Mucosa of rectum (tissue), 2 donors: ENCODE measurements at regions not wholly inside any gene's neighbourhood (a gene's known extent, or its start where the extent isn't known, plus 50 kb on each side); places are given as distances from the start of the nearest gene placed in this dataset.

Source experiments
- H3K27ac ChIP-seq, 2 donors: one replicate each; pipeline ENCODE4 v1.7.0; 2013; ENCODE audit warnings: inconsistent platforms in 2 of 2, low read depth in 2 of 2, low read length in 2 of 2
- H3K27me3 ChIP-seq, 2 donors: one replicate each; pipeline ENCODE4 v1.7.0; 2013; ENCODE audit warnings: low read length in 2 of 2; ENCODE audit not compliant: control insufficient read depth in 2 of 2, insufficient read depth in 2 of 2
- H3K36me3 ChIP-seq, 2 donors: one replicate each; pipeline ENCODE4 v1.7.0; 2013; ENCODE audit warnings: low read length in 2 of 2; ENCODE audit not compliant: control insufficient read depth in 2 of 2, insufficient read depth in 2 of 2
- H3K4me1 ChIP-seq, 2 donors: one replicate each; pipeline ENCODE4 v1.7.0; 2013; ENCODE audit warnings: low read length in 2 of 2, mild to moderate bottlenecking in 1 of 2; ENCODE audit not compliant: control insufficient read depth in 2 of 2, insufficient read depth in 2 of 2
- H3K4me3 ChIP-seq, 2 donors: one replicate each; pipeline ENCODE4 v1.7.0; 2013; ENCODE audit warnings: low read length in 2 of 2
- H3K9ac ChIP-seq, 2 donors: one replicate each; pipeline ENCODE4 v1.7.0; 2013; ENCODE audit warnings: low read length in 2 of 2, low read depth in 1 of 2, mild to moderate bottlenecking in 1 of 2
- H3K9me3 ChIP-seq, 2 donors: one replicate each; pipeline ENCODE4 v1.7.0; 2013; ENCODE audit warnings: low read length in 2 of 2; ENCODE audit not compliant: control insufficient read depth in 2 of 2
- donor health status: healthy.
- donor health status: Normal muscosa, but diverticular disease.

DNA sequence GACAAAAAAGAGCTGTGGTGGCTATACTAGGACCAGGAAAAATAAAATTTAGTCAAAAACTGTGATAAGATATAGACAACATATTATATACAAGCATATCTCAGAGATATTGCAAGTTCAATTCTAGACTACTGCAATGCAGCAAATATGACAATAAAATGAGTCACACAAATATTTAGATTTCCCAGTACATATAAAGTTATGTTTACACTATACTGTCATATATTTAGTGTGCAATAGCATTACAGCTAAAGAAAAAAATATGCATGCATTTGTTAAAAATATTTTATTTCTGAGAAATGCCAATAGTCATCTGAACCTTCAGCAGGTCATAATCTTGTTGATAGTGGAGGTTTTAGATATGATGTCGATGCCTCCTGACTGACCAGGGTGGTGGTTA is 72.1 kb downstream of the AKR1C4 start:
- Histone ChIP-seq H3K36me3 (no peaks in the 10 kb centered on the region), H3K27ac (no peak overlapping the region), H3K4me1 (peaks cover 0 to 3% of the 10 kb centered on the region in 2 donors), H3K27me3 (no peaks in the 10 kb centered on the region), H3K9ac (no peak overlapping the region), H3K4me3 (no peak overlapping the region), H3K9me3 (no peaks in the 10 kb centered on the region)

DNA sequence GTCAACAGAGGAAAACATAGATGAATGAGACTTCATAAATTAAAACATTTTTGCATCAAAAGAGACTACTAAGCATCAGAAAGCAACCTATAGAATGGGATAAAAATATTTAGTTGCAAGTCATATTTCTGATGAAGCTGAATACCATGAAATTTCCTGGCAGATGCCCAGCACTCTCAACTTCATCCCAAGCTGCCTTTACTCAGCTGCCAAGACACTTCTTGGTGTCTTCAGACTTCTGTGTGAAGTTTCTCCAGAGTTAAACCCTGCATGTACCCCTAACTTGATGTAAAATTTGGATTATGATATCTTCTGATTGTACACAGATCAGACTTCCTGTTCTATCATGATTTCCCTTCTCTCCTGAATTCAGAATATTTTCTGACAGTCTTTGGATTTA is 73.2 kb downstream of the AKR1C4 start:
- no peaks in the 10 kb centered on the region for H3K9me3 ChIP-seq
- no peak overlapping the region for H3K4me3 ChIP-seq
- H3K36me3 ChIP-seq = no peaks in the 10 kb centered on the region
- no peak overlapping the region for H3K27ac ChIP-seq
- H3K9ac ChIP-seq = no peak overlapping the region
- peaks cover 0 to 3% of the 10 kb centered on the region in 2 donors for H3K4me1 ChIP-seq
- no peaks in the 10 kb centered on the region for H3K27me3 ChIP-seq

DNA sequence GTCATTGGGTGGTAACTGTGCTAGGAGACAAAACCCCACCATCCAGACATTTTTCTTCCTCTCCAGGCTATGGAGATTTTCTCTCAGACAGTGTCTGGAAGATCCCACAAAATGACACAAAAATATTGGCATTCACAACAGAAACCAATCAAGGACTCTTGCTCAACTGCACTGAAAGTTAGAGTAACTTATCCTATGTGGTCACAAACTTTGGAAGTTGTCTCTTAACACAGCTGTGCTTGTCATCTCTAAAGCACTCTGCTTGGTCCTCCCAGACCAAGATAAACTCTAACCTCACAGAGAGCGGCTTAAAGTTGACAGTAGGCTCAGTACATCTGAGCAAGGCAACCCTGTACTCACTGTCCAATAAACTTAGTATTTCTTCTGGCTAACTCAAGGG is 74.9 kb downstream of the AKR1C4 start:
- Histone ChIP-seq H3K9me3 (no peaks in the 10 kb centered on the region), H3K36me3 (no peaks in the 10 kb centered on the region), H3K27me3 (no peaks in the 10 kb centered on the region), H3K27ac (no peak overlapping the region), H3K9ac (no peak overlapping the region), H3K4me3 (no peak overlapping the region), H3K4me1 (peaks cover 0 to 3% of the 10 kb centered on the region in 2 donors)

DNA sequence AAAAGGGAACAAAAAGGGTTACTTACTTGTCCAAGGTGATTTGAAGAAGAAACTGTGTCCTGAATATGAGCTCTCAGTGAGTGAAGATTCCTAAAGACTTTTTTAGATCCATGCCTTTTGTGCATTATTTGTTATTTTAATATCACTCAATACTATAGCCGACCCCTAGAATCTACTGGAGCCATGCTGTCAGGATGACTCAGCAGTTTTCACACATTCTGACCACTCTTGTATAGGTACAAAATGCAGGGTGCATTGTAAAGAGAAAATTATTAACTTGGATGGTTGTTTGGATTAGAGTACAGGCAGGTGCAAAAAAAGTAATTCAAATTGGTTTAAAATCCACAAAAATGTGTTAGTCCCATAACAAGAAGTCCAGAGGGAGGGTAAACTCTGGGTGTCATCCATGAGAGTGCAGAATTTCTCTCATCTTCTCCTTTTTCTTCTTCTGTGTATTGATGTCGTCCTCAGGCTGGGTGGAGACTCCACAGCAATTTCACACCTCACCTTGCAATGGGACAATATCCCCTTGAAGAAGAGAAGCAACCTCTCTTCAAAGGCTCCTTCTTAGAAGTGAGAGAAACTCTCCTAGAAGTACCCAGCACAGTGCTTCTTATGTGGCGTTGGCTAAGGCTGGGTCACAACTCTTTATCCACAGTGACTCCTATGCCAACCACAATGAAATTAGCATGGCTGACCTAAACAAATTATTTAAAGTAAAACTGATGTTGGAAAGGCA is 75.6 kb downstream of the AKR1C4 start:
- Histone ChIP-seq H3K27me3 (no peaks in the 10 kb centered on the region), H3K27ac (no peak overlapping the region), H3K36me3 (no peaks in the 10 kb centered on the region), H3K4me3 (no peak overlapping the region), H3K9ac (no peak overlapping the region), H3K4me1 (peaks cover 0 to 3% of the 10 kb centered on the region in 2 donors), H3K9me3 (no peaks in the 10 kb centered on the region)

DNA sequence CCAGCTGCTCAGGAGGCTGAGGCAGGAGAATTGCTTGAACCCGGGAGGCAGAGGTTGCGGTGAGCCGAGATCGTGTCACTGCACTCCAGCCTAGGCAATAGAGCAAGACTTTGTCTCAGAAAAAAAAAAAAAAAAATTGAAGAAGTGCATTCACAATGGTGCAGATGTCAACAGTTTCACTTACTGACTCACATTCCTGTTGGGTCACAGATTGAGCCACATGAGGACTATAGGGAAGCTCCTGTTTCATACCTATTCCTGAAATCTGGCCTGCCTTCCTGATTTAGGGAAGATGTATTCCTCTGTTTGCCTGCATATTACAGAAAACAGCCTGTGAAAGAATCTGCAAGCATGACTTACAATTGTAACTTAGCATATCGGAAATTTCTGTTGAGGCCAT is 78.2 kb downstream of the AKR1C4 start:
- no peaks in the 10 kb centered on the region for H3K36me3 ChIP-seq
- H3K9me3 ChIP-seq = no peaks in the 10 kb centered on the region
- H3K4me1 ChIP-seq = no peaks in the 10 kb centered on the region
- H3K4me3 ChIP-seq = no peak overlapping the region
- H3K27me3 ChIP-seq = no peaks in the 10 kb centered on the region
- H3K9ac ChIP-seq = no peak overlapping the region
- no peak overlapping the region for H3K27ac ChIP-seq

DNA sequence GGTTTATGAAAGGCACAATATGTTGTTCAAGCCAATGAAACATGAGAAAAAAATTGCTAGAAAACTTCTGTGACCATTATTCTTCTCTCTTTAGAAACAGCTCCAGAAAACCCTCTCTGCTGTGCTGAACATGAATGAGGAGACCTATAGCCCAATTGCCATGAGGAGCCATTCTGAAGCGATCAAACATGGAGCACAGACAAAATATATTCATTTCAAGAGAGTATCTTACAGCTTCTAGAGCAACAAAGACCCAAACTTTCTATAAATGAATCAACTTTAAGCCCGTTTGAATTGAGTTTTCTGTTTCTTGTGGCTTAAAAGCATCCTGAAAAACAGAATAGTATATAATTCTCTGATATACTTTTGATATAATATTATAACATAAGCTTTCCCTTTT is 83.4 kb upstream of the UCN3 start:
- Histone ChIP-seq H3K4me3 (no peak overlapping the region), H3K9ac (no peak overlapping the region), H3K36me3 (no peaks in the 10 kb centered on the region), H3K4me1 (peaks cover 0 to 3% of the 10 kb centered on the region in 2 donors), H3K9me3 (no peaks in the 10 kb centered on the region), H3K27me3 (no peaks in the 10 kb centered on the region), H3K27ac (no peak overlapping the region)

DNA sequence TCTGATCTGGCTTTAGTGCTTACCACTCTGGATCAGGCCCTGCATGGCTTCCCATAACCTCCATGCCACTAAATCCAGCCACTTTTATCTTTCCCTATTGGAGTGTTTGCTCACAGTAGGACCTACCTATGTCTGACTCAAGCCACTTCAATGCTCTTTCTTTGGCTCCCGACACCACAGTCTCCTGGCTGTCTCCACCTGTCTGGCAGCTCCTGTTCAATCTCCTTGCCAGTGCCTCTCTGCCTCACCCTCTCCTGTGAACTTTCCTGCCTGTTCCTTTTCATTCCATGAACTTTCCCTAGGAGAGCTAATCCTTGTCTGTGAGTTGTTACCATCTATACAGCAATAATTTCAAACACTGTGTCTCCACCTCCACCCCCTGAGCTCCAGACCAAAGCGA is 82.6 kb upstream of the UCN3 start:
- Histone ChIP-seq H3K9me3 (no peaks in the 10 kb centered on the region), H3K27me3 (no peaks in the 10 kb centered on the region), H3K27ac (no peak overlapping the region), H3K9ac (no peak overlapping the region), H3K4me1 (peaks cover 0 to 3% of the 10 kb centered on the region in 2 donors), H3K36me3 (no peaks in the 10 kb centered on the region), H3K4me3 (no peak overlapping the region)

DNA sequence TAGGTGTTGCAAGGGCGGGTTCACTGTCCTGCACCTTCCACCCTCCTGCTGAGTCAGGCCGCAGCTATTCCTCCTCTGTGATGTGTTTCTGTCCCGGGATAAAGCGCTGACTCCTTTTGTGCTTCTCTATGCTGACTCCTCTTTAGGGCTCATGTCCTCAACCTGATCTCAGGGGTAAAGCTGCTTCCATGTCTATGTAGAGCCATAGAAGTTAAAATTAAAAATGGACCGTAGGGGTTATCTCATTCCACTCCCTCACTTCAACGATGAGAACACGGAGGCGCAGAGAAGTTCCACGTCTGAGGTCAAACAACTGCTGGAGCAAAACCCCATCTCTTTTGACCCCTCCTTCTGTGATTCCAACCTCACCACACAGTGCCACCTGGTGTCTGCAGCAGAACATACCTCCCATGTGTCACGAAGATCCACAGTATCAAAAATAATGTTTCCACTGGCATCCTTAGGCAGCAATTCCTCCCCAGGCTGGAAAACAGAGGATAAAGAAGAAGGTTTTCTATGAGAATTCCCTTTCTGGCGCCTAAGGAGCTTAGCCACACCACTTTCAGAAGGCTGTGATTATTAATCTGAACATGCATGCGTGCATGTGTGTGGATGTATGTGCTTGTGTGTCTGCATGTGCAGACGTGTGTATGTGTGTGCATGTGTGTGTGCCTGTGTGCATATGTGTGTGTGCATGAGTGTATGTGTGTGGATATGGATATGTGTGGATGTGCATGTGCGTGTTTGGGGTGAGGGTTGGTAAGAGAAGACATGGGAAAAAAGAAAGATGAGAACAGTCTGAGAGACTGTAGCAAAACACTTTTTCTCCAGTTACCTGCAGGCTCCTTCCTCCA is 81.2 kb upstream of the UCN3 start:
- H3K4me1 ChIP-seq = peaks cover 3% of the 10 kb centered on the region in 2 donors
- no peak overlapping the region for H3K27ac ChIP-seq
- no peaks in the 10 kb centered on the region for H3K36me3 ChIP-seq
- no peak overlapping the region for H3K9ac ChIP-seq
- no peaks in the 10 kb centered on the region for H3K27me3 ChIP-seq
- no peaks in the 10 kb centered on the region for H3K9me3 ChIP-seq
- no peak overlapping the region for H3K4me3 ChIP-seq

DNA sequence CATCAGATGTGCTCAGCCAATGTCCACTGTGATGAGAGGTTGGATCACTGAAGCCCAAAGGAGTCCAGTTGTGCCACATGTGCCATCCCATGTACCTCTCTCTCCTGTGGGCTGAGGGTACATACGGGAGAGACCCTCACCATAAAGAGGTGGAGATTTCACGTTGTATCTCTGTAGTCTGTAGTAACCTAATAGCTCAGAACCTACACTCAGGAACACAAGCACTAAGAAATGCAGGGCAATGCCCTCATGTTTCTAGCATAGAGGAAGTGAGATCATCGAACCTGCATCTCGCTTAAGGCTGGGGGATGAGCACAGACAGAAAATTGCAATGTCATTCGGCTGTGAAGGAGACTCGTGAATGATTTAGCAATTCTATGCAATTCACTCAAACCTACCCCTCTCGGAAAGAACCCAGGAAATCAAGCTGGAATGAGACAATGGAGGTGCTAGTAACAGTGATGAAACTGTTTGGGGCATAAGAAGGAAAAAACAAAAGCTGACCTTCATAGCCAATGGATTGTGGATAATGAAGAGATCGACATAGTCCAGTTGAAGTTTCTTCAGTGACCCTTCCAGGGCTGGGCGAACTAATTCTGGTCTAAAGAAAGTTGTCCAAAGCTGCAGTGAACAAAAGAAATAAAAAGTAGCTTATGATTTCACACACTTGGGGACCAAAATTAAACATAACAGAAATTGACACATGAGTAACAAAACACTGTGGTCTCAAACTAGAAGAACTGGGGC is 80.3 kb upstream of the UCN3 start:
- no peaks in the 10 kb centered on the region for H3K36me3 ChIP-seq
- no peak overlapping the region for H3K9ac ChIP-seq
- no peaks in the 10 kb centered on the region for H3K27me3 ChIP-seq
- H3K27ac ChIP-seq = no peak overlapping the region
- no peak overlapping the region for H3K4me3 ChIP-seq
- no peaks in the 10 kb centered on the region for H3K9me3 ChIP-seq
- peaks cover 3% of the 10 kb centered on the region in 2 donors for H3K4me1 ChIP-seq

DNA sequence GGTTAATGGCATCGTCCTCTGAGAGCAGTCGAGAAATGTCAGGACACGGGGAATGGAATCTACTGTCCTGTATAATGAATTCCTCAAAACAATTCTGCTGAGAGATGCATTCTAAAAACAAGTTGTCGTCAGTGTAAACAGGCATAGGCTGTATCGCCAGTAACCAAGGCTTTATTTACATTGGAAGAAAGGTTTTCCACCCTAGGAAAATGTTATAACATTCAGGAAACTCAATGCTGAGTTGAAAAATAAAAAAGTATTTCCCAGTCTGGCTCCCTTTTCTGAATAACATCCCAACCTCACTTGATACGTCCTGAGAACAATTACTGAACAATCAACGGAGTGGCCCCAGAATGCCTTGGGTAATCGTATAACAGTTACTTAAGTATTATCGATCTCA is 79.6 kb upstream of the UCN3 start:
- peaks cover 3% of the 10 kb centered on the region in 2 donors for H3K4me1 ChIP-seq
- H3K9me3 ChIP-seq = no peaks in the 10 kb centered on the region
- H3K27ac ChIP-seq = no peak overlapping the region
- no peak overlapping the region for H3K9ac ChIP-seq
- H3K4me3 ChIP-seq = no peak overlapping the region
- no peaks in the 10 kb centered on the region for H3K36me3 ChIP-seq
- no peaks in the 10 kb centered on the region for H3K27me3 ChIP-seq
